Glutamatergic neuron (in vitro differentiated cells): ENCODE measurements at regions not wholly inside any gene's neighbourhood (a gene's known extent, or its start where the extent isn't known, plus 50 kb on each side); places are given as distances from the start of the nearest gene placed in this dataset.

Experiments used
- DNase-seq: peaks from one replicate; pipeline ENCODE4 v3.0.0; 2022
- H3K27ac Mint-ChIP-seq: one replicate; pipeline ENCODE4 v1.8.0; 2020; ENCODE audit warnings: mild to moderate bottlenecking, mixed read lengths, inconsistent platforms; ENCODE audit not compliant: unreplicated experiment
- H3K27me3 Mint-ChIP-seq: one replicate; pipeline ENCODE4 v1.8.0; 2020; ENCODE audit warnings: mild to moderate bottlenecking, moderate library complexity, mixed read lengths, inconsistent platforms; ENCODE audit not compliant: unreplicated experiment
- H3K36me3 Mint-ChIP-seq: one replicate; pipeline ENCODE4 v1.8.0; 2020; ENCODE audit warnings: mild to moderate bottlenecking, mixed read lengths, inconsistent platforms; ENCODE audit not compliant: unreplicated experiment
- H3K4me1 Mint-ChIP-seq: one replicate; pipeline ENCODE4 v1.8.0; 2020; ENCODE audit warnings: mild to moderate bottlenecking, low read depth, mixed read lengths, inconsistent platforms; ENCODE audit not compliant: unreplicated experiment
- H3K4me3 Mint-ChIP-seq: one replicate; pipeline ENCODE4 v1.8.0; 2020; ENCODE audit warnings: mild to moderate bottlenecking, mixed read lengths, inconsistent platforms; ENCODE audit not compliant: unreplicated experiment
- H3K9me3 Mint-ChIP-seq: one replicate; pipeline ENCODE4 v1.8.0; 2020; ENCODE audit warnings: mild to moderate bottlenecking, moderate library complexity, mixed read lengths, inconsistent platforms; ENCODE audit not compliant: unreplicated experiment
- TF ChIP-seq, protein P1 (sequence below): fragments of 200-600 bp; sonication (generic); IDR thresholded peaks from one replicate; pipeline ENCODE4 v1.5.0; 2021; ENCODE audit not compliant: partially characterized antibody, unreplicated experiment

DNA sequence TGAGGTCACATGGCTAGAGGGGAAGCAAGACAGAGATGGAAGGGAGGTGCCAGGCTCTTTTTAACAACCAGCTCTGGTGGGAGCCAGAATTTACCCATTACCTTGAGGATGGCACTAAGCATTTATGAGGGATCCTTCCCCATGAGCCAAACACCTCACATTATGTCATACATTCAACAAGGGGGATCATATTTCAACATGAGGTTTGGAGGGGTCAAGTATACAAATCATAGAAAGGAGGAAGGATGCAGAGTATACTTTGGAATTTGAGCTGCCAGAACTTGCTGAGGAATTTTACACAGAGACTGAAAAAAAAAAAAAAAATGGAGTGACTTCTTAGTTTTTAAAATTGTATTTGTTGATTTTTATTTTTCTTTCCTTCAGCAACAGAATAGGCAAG, 891.4 kb downstream of the CCDC85A start:
- H3K4me3 Mint-ChIP-seq = no peak overlapping the region
- H3K9me3 Mint-ChIP-seq = peaks cover 2% of the 10 kb centered on the region
- DNase-seq = no peak
- no peaks in the 10 kb centered on the region for H3K36me3 Mint-ChIP-seq
- H3K27ac Mint-ChIP-seq = peak overlapping the region; percentile 41
- peaks cover 8% of the 10 kb centered on the region for H3K4me1 Mint-ChIP-seq
- TF ChIP-seq, protein P1, sequence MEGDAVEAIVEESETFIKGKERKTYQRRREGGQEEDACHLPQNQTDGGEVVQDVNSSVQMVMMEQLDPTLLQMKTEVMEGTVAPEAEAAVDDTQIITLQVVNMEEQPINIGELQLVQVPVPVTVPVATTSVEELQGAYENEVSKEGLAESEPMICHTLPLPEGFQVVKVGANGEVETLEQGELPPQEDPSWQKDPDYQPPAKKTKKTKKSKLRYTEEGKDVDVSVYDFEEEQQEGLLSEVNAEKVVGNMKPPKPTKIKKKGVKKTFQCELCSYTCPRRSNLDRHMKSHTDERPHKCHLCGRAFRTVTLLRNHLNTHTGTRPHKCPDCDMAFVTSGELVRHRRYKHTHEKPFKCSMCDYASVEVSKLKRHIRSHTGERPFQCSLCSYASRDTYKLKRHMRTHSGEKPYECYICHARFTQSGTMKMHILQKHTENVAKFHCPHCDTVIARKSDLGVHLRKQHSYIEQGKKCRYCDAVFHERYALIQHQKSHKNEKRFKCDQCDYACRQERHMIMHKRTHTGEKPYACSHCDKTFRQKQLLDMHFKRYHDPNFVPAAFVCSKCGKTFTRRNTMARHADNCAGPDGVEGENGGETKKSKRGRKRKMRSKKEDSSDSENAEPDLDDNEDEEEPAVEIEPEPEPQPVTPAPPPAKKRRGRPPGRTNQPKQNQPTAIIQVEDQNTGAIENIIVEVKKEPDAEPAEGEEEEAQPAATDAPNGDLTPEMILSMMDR = no peak
- no peaks in the 10 kb centered on the region for H3K27me3 Mint-ChIP-seq

DNA sequence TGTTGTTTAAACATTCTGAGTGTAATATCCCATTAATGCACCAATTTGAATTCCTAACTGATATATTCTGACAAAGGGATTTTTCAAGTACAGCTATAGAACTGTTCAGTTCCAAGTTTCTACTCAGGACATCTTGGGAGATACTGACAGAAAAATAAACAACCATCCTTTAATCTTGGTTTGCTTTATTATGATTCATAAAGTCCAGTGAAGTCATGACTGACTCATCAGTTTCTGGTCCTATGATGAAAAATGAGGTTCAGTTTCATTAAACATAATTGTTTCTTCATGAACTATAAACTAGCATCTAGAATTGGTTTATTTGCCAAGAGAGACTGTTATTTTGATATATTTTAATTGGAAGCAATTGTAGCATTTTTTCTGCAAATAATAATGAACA, 896.2 kb downstream of the CCDC85A start:
- TF ChIP-seq, protein P1 = no peak
- Mint-ChIP-seq H3K9me3 (peaks cover 5% of the 10 kb centered on the region), H3K27me3 (peaks cover 3% of the 10 kb centered on the region), H3K4me1 (peaks cover 2% of the 10 kb centered on the region), H3K27ac (no peak overlapping the region), H3K36me3 (no peaks in the 10 kb centered on the region), H3K4me3 (no peak overlapping the region)
- no peak for DNase-seq

DNA sequence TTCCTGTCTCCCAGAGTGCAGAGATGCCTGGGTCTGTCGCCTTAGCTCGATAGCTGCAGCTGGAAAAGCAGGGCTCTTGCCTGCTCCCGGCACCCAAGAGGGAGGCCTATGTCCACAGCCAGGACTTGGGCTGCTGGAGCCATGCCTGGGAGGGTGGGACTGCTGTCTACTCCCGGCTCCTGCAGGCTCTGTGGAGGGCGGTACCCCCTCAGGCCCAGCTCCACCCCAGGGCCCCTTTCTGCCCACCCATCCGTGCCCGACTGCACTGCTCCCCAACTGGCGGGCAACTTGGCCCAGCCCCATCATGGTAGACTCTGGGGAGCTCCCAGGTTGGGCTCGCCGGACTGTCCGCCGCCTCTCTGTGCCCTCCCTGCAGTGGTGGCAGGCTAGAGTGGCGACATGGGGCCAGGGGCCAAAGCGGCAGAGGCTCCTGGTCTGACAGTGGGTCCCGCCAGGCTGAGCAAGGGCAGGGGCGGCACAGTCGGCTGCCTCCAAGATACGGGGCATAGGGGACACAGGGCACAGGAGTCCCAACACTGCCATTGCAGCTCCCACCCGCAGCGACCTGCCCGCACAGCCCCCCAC, 901.0 kb downstream of the CCDC85A start:
- Mint-ChIP-seq H3K9me3 (peaks cover 7% of the 10 kb centered on the region), H3K27me3 (peaks cover 3% of the 10 kb centered on the region), H3K4me1 (no peaks in the 10 kb centered on the region), H3K36me3 (peaks cover 6% of the 10 kb centered on the region), H3K27ac (no peak overlapping the region), H3K4me3 (no peak overlapping the region)
- TF ChIP-seq, protein P1 = no peak
- DNase-seq = no peak

DNA sequence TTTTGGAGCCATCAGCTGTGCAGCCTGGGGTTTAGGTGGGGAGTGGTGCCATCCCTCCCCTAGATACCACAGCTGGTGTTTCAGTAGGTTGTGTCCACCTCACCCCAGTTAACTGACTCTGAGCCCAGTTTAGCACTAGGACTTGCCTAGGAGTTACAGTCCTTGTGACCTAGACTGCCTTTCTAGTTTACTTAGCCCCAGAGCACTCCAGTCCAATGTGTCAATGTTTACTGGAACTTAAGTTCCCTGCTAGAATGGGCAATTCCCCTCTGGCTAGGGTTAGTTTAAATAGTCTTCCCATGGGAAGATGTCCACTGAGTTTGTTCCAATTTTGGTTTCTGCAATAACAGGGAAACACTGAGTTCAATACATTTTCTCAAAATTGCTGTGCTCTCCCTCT, 909.2 kb downstream of the CCDC85A start:
- H3K36me3 Mint-ChIP-seq = no peaks in the 10 kb centered on the region
- no peaks in the 10 kb centered on the region for H3K9me3 Mint-ChIP-seq
- H3K4me3 Mint-ChIP-seq = no peak overlapping the region
- no peak for DNase-seq
- peaks cover 3% of the 10 kb centered on the region for H3K27me3 Mint-ChIP-seq
- no peaks in the 10 kb centered on the region for H3K4me1 Mint-ChIP-seq
- TF ChIP-seq, protein P1 = no peak
- no peak overlapping the region for H3K27ac Mint-ChIP-seq

DNA sequence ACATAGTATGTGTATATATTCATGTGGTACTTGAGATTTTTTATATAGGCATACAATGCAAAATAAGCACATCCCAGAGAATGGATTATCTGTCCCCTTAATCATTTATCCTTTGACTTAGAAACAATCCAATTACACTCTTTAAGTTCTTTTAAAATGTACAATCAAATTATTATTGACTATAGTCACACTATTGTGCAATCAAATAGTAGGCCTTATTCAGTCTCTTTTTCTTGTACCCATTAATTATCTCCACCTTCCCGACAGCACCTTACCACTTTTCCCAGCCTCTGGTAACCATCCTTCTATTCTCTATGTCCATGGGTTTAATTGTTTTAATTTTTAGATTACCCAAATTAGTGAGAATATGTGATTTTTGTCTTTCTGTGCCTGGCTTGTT, 914.1 kb downstream of the CCDC85A start:
- TF ChIP-seq, protein P1 = no peak
- Mint-ChIP-seq H3K9me3 (no peaks in the 10 kb centered on the region), H3K4me3 (no peak overlapping the region), H3K27ac (no peak overlapping the region), H3K4me1 (no peaks in the 10 kb centered on the region), H3K27me3 (peaks cover 3% of the 10 kb centered on the region), H3K36me3 (no peaks in the 10 kb centered on the region)
- DNase-seq = no peak
